GM18873 (cell line): ENCODE measurements at regions not wholly inside any gene's neighbourhood (a gene's known extent, or its start where the extent isn't known, plus 50 kb on each side); places are given as distances from the start of the nearest gene placed in this dataset.

Experiments
- ATAC-seq: cut with Tn5 transposase; IDR thresholded peaks from one replicate; pipeline ENCODE4 v1.9.1; 2021; ENCODE audit warnings: mild to moderate bottlenecking, moderate library complexity, moderate number of reproducible peaks; ENCODE audit not compliant: unreplicated experiment, low FRiP score

DNA sequence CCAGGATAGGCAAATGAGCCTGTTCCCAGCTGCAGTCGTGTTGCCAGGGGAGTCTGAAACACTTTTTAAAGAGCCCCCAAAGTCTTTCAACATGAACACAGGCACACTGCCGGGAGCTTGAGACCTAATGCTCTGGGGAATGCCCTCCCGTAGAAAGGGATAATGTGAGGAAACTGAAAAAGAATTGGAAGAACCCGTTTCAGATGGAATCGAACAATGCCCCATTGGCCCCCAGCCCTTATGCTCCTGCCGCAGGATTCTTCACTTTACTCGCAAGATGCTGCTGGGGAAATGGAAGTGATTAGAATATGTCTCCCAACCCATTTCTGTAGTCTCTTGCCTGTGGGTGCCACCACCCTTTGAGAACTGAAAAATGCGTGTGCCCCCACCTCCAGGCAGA lies 136.3 kb upstream of the GATA6 start:
- ATAC-seq: no peak

DNA sequence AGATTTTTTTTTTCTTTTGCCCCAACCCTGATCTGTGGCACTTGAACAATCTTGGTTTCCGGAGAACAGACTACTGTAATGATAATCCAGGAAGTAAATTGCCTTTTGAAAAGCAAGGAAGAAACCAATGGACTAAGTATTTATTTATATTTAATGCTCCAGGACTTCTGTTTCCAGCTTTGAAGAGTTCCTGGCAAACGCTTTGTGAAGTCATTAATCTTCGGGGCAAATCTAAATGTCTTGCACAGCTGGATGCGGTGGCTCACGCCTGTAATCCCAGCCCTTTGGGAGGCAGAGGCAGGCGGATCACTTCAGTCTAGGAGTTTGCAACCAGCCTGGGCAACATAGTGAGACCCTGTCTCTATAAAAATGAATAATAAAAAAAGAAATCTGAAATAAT lies 135.1 kb upstream of the GATA6 start:
- ATAC-seq: no peak

DNA sequence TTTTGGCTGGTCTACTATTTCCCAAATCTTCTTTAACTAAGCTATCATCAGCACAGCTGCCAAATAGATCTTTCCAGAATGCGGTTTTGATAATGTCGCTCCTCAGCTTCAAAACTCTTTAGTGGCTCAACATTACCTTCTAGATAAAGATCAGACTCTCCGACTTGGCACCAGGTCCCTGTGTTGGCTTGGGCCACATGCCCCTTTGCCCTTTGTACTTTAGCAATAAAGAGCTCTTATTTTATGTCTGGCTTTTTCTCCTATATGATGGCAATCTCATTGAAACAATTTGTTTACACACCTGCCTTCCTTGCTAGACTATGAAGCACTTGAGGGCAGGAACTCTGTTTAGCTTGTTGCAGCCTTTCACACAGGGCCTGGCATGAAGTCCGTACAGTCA lies 128.9 kb upstream of the GATA6 start:
- no peak for ATAC-seq

DNA sequence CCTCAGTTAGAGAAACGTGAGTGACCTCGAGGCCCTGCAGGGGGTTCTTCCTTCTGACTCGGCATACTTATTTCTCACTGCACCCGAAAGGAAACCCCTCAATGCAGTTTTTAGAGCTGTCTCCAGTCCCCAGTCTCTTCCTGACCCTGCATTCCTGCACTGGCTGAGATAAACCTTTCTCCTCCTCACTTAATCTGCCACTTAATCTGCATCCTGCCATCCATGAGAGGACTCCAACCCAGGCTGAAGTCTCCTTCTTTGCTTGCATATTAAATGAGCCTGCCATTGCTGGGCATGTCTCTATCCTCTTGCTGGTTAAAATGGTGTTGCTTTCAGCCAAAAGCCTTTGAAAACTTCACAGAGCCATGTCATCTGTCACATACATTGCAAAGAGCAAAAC lies 125.6 kb upstream of the GATA6 start:
- no peak for ATAC-seq

DNA sequence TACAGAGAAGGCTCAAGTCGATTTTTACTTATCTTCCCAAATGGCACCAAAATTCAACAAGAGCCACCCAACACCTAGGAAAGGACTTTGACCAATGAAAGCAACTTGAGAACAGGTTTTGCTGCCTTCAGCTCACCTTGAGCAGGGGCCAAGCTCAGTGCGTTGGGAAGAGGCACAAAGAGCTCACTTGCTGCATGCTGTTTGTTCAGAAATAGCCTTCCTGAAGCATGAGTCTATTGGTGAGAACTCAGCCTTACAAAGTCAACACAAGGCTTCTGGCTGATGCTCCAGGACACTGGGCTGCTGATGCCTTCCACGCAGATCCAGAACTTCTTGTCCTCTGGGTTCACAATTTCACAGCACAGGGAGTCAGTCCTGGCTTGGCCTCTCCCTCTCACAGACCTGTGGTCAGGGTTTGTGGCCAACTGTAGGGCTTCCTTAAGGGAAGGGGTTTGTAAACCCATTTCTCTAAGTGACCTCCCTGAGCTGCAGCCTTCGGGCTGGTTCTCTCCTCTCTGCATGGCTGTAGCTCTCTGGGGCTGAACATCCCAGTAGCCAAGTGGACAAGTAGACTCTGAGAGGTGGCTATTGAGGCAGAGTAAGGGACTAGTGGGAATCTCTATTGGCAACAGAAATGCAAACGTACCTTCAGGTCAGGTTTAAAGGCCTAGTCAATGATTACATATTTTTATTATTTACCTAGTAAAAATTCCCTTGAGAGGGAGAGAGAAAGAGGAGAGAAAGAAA lies 124.7 kb upstream of the GATA6 start:
- ATAC-seq: no peak

DNA sequence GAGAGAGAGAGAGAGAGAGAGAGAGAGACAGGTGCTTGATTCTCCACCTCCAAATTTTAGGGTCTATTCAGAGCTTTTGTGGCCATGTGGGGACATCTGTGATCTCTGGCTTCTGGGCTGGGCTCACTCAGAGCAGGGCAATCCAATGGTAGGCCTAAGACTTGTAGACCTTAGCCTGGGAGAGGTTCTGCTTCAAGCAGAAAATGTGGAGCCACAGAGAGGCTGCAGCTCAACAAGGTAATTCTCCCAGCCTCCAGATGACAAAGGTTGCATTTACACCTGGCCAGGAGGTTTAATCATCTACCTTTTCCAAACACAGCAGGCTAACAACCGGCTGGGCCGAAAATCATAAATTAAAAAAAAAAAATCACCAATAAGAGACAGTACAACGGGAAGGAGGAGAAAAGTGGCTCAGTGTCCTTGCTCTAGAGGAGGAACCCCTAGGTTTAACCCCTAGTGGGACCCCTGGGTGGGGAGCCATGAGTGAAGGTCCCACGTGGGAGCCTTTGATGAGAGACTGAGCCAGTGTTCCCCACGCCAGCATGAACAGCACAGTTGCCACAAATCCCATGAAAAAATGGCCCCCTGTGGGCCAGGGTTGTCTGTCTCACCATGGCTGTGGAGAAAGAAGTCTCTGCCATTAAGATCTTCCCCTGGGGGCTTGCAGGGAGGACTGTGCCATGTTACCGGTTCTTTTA lies 124.0 kb upstream of the GATA6 start:
- no peak for ATAC-seq

DNA sequence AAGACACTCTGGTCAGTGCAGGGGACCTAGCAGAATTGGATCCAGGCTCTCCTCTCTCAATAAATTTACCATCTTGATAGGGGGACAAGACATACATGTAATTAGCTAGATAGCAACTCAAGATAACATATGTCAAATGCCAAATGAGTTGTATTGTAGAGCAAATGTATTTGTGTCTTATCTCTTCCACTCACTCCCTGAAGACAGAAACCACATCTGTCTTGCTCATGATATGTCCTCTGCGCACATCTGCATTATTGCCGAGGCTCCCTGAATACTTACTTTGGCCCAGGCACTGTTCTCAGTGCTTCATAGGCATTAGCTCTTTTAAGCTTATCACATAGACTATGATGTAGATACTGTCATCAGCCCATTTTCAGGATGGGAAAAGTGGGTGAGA lies 122.9 kb upstream of the GATA6 start:
- no peak for ATAC-seq

DNA sequence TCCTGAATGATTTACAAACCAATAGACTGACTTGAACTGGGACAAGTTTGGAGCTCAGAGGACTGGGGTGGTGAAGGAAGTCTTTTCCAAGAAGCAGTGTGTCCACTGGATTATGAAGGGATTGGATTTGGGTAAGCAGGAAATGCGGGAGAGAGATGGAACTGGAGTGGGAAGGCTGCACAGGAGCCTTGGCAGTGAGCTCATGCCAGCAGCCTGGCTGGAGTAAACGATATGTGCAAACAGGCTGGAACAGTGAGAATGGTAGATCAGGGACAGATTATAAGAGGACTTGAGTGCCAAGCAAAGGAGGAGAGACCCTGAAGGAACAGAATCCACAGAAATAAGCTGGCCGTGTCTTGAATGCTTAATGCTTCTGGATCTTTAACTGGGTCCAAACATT lies 121.9 kb upstream of the GATA6 start:
- no peak for ATAC-seq

DNA sequence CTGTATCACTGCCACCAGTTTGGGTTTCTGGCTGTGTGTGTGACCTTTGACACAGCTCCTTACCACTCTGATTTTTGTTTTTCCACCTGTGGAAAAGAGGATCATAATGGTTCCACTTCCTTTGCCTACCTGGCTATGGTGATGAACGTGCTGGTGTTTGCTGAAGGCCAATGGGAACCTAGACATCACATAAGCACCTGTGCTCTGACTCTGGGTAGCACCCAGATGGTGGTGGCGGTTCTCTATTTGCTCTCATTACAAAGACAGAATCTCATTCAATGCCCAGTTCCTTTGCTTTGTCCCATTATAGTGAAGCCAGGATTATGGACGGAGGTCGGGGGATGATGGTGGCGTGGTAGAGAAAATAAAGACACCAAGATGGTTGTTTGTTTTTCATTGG lies 121.2 kb upstream of the GATA6 start:
- ATAC-seq: no peak

DNA sequence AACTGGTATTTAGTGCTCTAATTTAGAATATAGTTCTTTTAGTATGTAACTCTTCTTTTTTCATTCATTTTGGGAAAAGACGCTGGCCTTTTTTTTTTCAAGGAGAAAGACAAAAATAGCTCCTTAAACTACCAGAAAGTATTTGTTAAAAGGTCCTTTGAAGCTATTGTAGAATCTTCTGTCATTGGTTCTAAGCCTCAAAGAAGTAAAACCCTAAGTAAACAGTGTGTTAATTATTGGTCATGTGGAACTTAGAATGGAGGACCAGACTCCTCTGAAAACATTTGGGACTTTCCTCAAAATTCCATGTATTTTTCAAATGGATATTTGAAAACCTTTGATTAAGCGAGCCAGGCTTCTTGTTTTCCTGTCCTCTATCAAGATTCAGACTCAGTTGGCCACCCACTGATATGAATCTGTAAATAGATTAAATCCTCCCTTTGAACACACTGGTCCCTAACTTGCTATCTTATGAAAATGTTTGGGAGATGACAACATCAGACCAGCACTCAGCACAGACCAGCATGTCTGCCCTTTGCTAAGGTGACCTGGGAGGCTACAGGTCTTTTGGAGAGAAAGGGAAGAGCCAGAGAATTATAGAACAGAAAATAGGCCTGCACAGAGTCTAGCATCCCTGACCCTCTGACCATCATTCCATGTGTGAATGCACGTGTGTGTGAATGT lies 120.3 kb upstream of the GATA6 start:
- ATAC-seq: no peak

DNA sequence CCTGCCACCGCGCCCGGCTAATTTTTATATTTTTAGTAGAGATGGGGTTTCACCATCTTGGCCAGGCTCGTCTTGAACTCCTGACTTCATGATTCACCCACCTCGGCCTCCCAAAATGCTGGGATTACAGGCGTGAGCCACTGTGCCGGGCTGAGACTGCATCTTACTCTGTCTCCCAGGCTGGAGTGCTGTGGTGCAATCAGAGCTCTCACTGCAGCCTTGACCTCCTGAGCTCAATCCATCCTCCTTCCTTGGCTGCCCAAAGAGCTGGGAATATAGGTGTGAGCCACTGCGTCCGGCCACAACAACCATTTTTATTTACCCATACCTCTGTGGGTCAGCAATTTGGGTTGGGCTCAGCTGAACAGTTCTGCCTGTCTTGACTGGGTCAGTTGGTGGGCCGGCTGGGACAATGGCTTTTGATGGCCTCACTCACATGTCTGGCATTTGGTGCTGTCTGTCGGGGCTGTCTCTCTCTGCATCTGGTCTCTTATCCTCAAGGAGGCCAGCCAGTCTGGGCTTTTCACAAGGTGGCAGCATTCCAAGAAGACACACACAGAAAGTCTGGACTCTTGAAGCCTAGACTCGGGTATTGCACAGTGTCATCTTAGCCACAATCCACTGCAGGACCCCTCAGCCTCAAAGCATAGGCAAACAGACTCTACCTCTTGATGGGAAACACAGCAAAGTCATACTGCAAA lies 116.8 kb upstream of the GATA6 start:
- ATAC-seq: no peak

DNA sequence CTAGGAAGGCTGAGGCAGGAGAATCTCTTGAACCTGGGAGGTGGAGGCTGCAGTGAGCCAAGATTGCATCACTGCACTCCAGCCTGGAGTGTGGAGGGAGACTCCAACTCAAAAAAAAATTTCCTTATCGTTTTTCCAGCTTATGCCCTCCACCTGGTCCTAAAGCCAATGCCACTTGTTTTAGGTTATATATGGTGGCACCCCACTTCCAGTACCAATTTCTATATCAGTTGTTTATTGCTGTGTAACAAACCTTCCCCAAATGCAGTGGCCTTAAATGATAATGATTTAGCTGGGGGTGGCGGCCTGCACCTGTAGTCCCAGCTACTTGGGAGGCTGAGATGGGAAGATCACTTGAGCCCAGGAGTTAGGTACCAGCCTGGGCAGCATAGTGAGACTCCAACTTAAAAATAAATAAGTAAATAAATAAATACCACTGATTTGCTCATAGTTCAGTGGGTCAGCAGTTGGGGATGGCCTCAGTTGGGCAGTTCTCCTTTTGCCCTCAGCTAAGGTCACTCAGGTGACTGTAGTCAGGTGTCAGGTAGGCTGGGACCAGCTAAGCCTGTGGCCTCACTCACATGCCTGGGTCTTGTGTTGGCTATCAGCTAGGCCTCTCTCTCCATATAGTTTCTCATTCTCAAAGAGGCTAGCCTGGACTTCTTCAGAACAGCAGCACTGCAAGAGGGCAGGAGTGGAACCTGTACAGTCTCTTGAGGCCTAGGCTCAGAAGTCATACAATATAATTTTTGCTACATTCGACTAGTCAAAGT lies 113.7 kb upstream of the GATA6 start:
- ATAC-seq: no peak

DNA sequence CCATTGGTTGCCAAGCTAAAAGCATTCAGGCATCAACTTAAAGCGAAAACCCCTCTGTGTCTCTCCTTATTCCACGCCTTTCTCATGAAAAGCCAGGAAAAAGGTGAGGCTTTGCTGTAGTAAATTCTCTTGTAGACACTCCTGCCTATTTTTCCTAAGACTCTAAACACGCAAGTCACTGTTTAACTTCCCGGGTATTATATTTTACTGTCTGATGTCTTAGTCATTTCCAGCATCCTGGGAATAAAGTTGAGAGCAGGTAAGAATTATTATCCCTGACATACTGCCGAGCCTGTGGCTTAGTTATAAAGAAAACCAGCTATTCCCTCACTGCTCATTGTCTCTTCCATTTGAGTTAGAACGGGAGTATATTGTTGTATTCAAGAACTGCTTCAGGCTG lies 112.4 kb upstream of the GATA6 start:
- no peak for ATAC-seq

DNA sequence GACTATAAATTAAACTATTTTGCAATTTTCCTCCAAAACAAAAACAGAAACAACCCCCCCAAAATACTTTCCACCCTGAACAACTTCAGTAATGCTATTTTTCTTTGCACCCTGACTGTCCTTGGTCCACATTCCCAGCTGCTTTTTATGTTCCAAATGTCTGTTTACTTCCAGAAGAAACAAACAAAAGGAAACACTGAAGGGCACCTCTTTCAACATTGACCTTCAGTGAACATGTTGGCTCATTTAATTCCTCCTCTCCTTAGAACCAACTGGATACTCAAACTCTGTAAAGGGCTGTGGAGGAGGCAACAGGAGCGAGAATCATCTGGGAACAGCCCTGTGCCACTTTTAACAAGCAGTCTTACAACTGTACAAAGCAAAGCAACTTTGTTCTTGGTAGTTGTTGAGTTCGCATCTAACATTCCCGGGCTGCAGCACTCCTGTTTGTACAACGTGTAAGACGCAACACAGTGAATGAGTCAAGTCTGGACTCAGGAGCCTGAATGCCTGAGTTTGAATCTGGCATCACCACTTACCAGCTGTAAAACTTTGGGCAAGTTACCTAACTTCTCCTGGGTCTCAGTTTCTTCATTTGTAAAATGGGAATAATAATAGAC lies 111.4 kb upstream of the GATA6 start:
- ATAC-seq: no peak

DNA sequence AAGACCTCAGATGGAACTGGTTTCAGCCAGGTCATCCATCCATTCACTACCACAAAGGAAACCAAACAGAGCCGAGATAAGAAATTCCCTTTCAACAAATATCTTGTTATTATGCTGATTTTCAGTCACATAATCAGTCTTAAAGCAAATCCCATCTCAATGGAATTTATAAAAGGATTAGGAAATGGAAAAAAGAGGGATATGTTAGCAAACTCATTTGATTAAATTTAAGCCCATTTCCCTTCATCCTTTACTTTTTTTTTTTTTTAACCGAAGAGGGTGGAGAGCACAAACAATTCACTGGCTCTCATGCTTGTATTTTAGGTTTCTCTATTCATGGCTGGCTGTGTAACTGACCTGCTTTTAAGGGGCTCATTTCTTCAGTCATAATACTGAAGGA lies 109.0 kb upstream of the GATA6 start:
- ATAC-seq: no peak

DNA sequence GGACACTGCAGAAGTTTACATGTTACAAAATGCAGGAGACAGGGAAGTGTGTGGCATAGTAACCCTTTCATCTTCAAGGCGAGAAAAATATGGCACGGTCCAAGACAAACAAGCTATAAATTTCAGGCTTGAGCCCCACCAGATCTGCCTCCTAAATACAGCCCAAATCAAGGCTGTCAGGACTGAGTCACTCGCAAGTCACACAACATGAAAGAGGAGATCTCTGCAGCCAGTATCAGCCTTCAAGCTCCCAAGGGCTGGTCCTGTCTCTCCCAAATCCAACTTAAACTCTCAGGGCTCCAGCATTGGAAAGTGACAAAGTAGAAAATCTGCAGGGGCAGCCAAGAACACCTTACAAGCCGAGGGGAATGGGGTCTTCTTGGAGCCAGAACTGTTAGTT lies 106.3 kb upstream of the GATA6 start:
- no peak for ATAC-seq

DNA sequence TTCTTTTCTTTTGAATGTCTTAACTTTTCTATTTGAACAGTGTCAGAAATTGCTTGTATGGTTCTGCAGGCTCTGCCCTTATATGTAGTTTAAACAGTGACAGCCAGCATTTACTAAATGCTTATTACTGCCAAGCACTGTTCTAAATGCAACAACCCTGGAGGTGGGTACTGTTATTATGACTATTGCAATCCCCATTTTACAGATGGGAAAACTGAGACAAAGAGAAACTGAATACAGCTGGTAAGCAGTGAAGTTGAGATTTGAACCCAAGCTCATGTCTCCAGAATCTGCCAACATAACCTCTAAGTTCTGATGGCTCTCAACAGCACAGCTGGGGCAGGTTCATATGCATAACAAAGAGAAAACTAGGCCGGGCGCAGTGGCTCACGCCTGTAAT lies 105.7 kb upstream of the GATA6 start:
- ATAC-seq: no peak

DNA sequence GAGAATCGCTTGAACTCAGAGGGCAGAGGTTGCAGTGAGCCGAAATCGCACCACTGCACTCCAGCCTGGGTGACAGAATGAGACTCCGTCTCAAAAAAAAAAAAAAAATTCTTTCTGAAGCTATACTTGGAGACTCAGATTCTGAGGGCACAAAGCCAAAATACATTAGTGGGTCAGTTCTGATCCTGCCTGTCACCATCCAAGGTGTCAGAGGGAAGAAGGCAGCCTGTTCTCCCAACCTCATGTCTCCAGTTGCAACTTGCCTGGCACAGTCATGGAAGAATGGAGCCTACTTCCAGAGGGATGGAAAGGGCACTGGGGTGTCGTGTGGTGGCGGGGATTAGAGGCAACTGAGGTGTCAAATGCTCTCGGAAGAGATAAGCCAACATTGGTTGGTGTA lies 104.8 kb upstream of the GATA6 start:
- no peak for ATAC-seq

DNA sequence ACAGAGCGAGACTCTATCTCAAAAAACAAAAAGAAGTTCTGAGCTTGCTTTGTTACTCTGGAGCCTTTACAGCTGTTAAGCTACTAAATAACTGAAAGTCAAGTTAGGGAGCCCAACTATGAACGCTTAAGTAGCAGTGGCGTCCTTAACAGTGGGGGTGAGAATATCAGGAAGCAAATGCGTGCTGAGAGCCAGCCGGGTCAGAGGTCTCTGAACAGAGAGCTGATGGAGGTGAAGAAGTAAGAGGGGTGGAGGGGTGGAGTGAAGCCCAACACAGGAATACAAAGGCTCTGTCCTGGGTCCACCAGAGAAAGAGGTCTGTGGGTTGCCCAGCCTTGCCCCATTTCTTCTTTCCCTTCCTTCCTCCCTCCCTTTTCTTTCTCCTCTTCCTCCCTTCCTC lies 104.1 kb upstream of the GATA6 start:
- no peak for ATAC-seq

DNA sequence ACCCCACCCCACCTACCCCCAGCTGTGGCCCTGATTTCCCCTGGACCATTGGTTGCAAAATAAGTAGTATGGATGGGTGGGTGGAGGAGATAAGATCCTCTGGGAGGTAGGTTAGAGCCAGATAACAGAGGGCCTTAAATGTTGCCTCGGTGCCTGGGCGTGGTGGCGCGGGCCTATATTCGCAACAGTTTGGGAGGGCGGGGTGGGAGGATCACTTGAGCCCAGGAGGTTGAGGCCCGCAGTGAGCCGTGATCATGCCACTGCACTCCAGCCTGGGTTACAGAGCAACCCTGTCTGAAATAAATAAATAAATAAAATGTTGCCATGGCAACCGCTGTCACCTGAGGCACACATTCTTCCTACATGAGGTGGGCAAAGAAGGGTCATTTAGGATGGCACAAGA lies 103.3 kb upstream of the GATA6 start:
- no peak for ATAC-seq
